GM23338 (cell line): ENCODE measurements at regions not wholly inside any gene's neighbourhood (a gene's known extent, or its start where the extent isn't known, plus 50 kb on each side); places are given as distances from the start of the nearest gene placed in this dataset.

ENCODE experiments used
- CTCF ChIP-seq, 2 experiments: fragments of 200-600 bp in 1 of 2; sonication (generic) in 1 of 2; conservative IDR thresholded peaks; 2 replicates each; pipeline versions ENCODE4 v1.5.1 to v1.6.1; 2016 to 2017; ENCODE audit warnings: antibody characterized with exemption in 2 of 2, low read depth in 2 of 2, mild to moderate bottlenecking in 2 of 2, moderate library complexity in 1 of 2
- ETS1 ChIP-seq: IDR thresholded peaks from 2 replicates; pipeline ENCODE4 v1.6.1; 2016; ENCODE audit warnings: antibody characterized with exemption
- EZH2 ChIP-seq: fragments of 200-600 bp; sonication (generic); IDR thresholded peaks from one replicate; pipeline ENCODE4 v1.8.0; 2017; ENCODE audit warnings: antibody characterized with exemption, mild to moderate bottlenecking, low read depth; ENCODE audit not compliant: unreplicated experiment
- EZH2phosphoT487 ChIP-seq: fragments of 200-600 bp; sonication (generic); IDR thresholded peaks from one replicate; pipeline ENCODE4 v1.8.1; 2018; ENCODE audit warnings: antibody characterized with exemption; ENCODE audit not compliant: unreplicated experiment
- JUNB ChIP-seq: IDR thresholded peaks from one replicate; pipeline ENCODE4 v1.6.1; 2016; ENCODE audit warnings: antibody characterized with exemption; ENCODE audit not compliant: unreplicated experiment
- POLR2AphosphoS5 ChIP-seq: IDR thresholded peaks from 2 replicates; pipeline ENCODE4 v1.6.1; 2016; ENCODE audit warnings: antibody characterized with exemption, low read depth
- REST ChIP-seq: IDR thresholded peaks from one replicate; pipeline ENCODE4 v1.6.1; 2018; ENCODE audit warnings: antibody characterized with exemption; ENCODE audit not compliant: unreplicated experiment
- ZNF114 ChIP-seq: fragments of 250-450 bp; sonication (Bioruptor Pico); IDR thresholded peaks from 2 replicates; pipeline ENCODE4 v1.5.0; 2020; ENCODE audit warnings: mild to moderate bottlenecking, moderate library complexity

- TF ChIP-seq CTCF (conservative IDR thresholded peaks at IDR 0.05; ENCODE audit: low read depth in 2 of 2), result no peak
- no peak for TF ChIP-seq POLR2AphosphoS5
- TF ChIP-seq JUNB, result no peak
- no peak for TF ChIP-seq ZNF114 (CRISPR knock-in tag)
- TF ChIP-seq EZH2phosphoT487, result no peak
- no peak for TF ChIP-seq REST
- no peak for TF ChIP-seq ETS1
- no peak for TF ChIP-seq EZH2
These were observed 199.0 kb downstream of the LPIN1 start for GRCh38 chr2:11945139-11946126.
